ENCODE measurements at regions not wholly inside any gene's neighbourhood (a gene's known extent, or its start where the extent isn't known, plus 50 kb on each side); places are given as distances from the start of the nearest gene placed in this dataset.
"Not testable (repeated sequence)": the region's sequence is repeated elsewhere in the genome, so short reads cannot be mapped to it uniquely, and the experiment has no call there.

GRCh38 chr4:66367043-66367660, 696.9 kb upstream of the EPHA5 start:
- Histone ChIP-seq H3K4me3 (no peak overlapping the region), H3K4me1 (no peaks in the 10 kb centered on the region), H3K27me3 (no peaks in the 10 kb centered on the region), H3K36me3 (no peaks in the 10 kb centered on the region), H3K9me3 (no peaks in the 10 kb centered on the region), H3K27ac (no peak overlapping the region)
- intact Hi-C loops (cut with DNase I) = no loop called here
- no peak for DNase-seq
- ATAC-seq = no peak
- TF ChIP-seq, protein P1, sequence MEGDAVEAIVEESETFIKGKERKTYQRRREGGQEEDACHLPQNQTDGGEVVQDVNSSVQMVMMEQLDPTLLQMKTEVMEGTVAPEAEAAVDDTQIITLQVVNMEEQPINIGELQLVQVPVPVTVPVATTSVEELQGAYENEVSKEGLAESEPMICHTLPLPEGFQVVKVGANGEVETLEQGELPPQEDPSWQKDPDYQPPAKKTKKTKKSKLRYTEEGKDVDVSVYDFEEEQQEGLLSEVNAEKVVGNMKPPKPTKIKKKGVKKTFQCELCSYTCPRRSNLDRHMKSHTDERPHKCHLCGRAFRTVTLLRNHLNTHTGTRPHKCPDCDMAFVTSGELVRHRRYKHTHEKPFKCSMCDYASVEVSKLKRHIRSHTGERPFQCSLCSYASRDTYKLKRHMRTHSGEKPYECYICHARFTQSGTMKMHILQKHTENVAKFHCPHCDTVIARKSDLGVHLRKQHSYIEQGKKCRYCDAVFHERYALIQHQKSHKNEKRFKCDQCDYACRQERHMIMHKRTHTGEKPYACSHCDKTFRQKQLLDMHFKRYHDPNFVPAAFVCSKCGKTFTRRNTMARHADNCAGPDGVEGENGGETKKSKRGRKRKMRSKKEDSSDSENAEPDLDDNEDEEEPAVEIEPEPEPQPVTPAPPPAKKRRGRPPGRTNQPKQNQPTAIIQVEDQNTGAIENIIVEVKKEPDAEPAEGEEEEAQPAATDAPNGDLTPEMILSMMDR (IDR thresholded peaks at IDR 0.05) = no peak

GRCh38 chr4:66360395-66360794, 690.1 kb upstream of the EPHA5 start:
- H3K4me1 ChIP-seq; H3K9me3 ChIP-seq; DNase-seq; H3K27me3 ChIP-seq; H3K36me3 ChIP-seq; intact Hi-C loops (cut with DNase I); H3K27ac ChIP-seq; ATAC-seq; H3K4me3 ChIP-seq: not testable (repeated sequence)

DNA sequence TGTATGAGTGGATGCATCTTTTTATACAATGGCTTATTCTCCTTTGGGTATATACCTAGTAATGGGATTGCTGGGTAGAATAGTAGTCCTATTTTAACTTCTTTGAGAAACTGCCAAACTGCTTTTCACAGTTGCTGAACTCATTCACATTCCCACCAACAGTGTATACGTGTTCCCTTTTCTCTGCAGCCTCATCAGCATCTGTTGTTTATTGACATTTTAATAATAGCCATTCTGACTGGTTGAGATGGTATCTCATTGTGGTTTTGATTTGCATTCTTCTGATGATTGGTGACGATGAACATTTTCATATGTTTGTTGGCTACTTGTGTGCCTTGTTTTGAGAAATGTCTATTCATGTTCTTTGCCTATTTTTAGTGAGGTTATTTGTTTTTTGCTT, 687.0 kb upstream of the EPHA5 start:
- Histone ChIP-seq H3K9me3 (no peaks in the 10 kb centered on the region), H3K36me3 (no peaks in the 10 kb centered on the region), H3K4me3 (no peak overlapping the region), H3K4me1 (no peaks in the 10 kb centered on the region), H3K27me3 (no peaks in the 10 kb centered on the region), H3K27ac (no peak overlapping the region)
- TF ChIP-seq, protein P1 (IDR thresholded peaks at IDR 0.05) = no peak
- intact Hi-C loops (cut with DNase I) = no loop called here
- DNase-seq = no peak
- ATAC-seq = no peak

- Histone ChIP-seq H3K27me3 (no peaks in the 10 kb centered on the region), H3K9me3 (no peaks in the 10 kb centered on the region), H3K4me1 (no peaks in the 10 kb centered on the region), H3K27ac (no peak overlapping the region), H3K4me3 (no peak overlapping the region), H3K36me3 (no peaks in the 10 kb centered on the region)
- intact Hi-C loops (cut with DNase I) = no loop called here
- DNase-seq = no peak
- no peak for ATAC-seq
- TF ChIP-seq, protein P1 (IDR thresholded peaks at IDR 0.05) = no peak
These were observed 685.0 kb upstream of the EPHA5 start for GRCh38 chr4:66355328-66355727.

DNA sequence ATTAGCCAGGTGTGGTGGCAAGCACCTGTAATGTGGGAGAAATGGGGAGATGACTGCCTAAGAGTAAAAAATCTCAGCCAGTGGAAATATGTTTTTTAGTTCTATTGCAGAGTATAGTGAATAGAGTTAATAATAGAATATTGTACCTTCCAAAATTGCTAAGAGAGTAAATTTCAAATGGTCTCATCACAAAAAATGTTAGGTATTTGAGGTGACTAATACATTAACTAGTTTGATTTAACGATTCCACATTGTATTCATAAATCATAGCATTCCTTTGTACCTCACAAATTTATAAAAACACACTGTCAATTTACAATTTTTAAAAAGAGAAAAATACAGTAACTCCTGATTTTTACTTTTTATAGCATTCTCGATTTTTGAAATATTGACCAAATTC, 681.5 kb upstream of the EPHA5 start:
- intact Hi-C loops (cut with DNase I) = no loop called here
- Histone ChIP-seq H3K4me1 (no peaks in the 10 kb centered on the region), H3K4me3 (no peak overlapping the region), H3K27ac (no peak overlapping the region), H3K9me3 (peaks cover 0 to 2% of the 10 kb centered on the region in 2 donors), H3K27me3 (no peaks in the 10 kb centered on the region), H3K36me3 (no peaks in the 10 kb centered on the region)
- ATAC-seq (no peak), DNase-seq (no peak)
- TF ChIP-seq, protein P1 (IDR thresholded peaks at IDR 0.05) = no peak

DNA sequence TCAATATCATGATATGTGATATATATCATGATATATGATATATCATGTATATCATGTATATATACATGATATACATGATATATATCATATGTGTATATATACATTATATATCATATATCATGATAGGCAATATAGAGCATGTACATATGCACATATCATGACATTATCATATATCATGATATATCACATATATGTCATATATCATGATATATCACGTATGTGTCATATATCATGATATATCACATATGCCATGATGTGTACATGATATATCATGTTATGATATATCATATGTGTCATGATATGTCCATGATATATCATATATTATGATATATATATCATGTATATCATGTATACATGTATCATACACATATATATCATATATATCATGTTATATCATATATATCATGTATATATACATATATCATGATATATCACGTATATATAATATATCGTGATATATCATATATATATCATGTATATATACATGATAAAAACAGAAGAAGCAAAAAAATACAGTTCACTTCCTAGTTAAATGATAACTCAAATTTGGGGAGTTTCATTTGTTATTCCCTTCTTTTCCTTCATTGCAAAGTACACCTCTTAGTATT, 670.1 kb upstream of the EPHA5 start:
- Histone ChIP-seq H3K36me3 (no peaks in the 10 kb centered on the region), H3K27ac (no peak overlapping the region)
- ATAC-seq = no peak

More for the DNA sequence above, 670.1 kb upstream of the EPHA5 start:
- intact Hi-C loops (cut with DNase I) = no loop called here
- no peaks in the 10 kb centered on the region for H3K9me3 ChIP-seq
- DNase-seq = no peak
- H3K4me3 ChIP-seq = no peak overlapping the region
- no peaks in the 10 kb centered on the region for H3K27me3 ChIP-seq
- no peaks in the 10 kb centered on the region for H3K4me1 ChIP-seq
- TF ChIP-seq, protein P1 (IDR thresholded peaks at IDR 0.05) = no peak
